Body of pancreas (tissue), 4 donors: ENCODE measurements at regions not wholly inside any gene's neighbourhood (a gene's known extent, or its start where the extent isn't known, plus 50 kb on each side); places are given as distances from the start of the nearest gene placed in this dataset.

Source experiments
- ATAC-seq: fragments of 150-250 bp; one replicate; pipeline ENCODE4 v1.9.1; 2016
- DNase-seq, 4 donors: peaks; one replicate each; pipeline ENCODE4 v3.0.0-alpha.2; 2019
- H3K27ac ChIP-seq, 4 donors: fragments of 200-600 bp; sonication (generic); 1 replicate in 3 of 4; 2 replicates in 1 of 4; pipeline versions ENCODE4 v1.5.1 to v1.6.1; 2016 to 2019; ENCODE audit warnings: mild to moderate bottlenecking in 1 of 4, mixed read lengths in 1 of 4, moderate library complexity in 1 of 4
- H3K27me3 ChIP-seq, 2 donors: fragments of 200-600 bp; sonication (generic); one replicate each; pipeline ENCODE4 v1.6.0; 2016; ENCODE audit warnings: mild to moderate bottlenecking in 1 of 2
- H3K36me3 ChIP-seq, 2 donors: fragments of 200-600 bp; sonication (generic); replicated peaks in 1 of 2; 2 replicates each; pipeline ENCODE4 v1.5.1; 2016; ENCODE audit warnings: low read depth in 2 of 2; ENCODE audit not compliant: insufficient read depth in 1 of 2
- H3K4me1 ChIP-seq: fragments of 200-600 bp; sonication (generic); one replicate; pipeline ENCODE4 v1.6.0; 2016
- H3K4me3 ChIP-seq, 2 donors: fragments of 200-600 bp; sonication (generic); 1 replicate in 1 of 2; 2 replicates in 1 of 2; pipeline ENCODE4 v1.5.1; 2016 to 2019
- H3K9me3 ChIP-seq, 3 donors: fragments of 200-600 bp; sonication (generic); 1 replicate in 2 of 3; 2 replicates in 1 of 3; pipeline ENCODE4 v1.5.1; 2016
- CTCF ChIP-seq, 7 experiments: fragments of 450-650 bp in 4 of 7; fragments of 200-600 bp in 3 of 7; sonication (generic) in 3 of 7; IDR thresholded peaks; one replicate each; pipeline ENCODE4 v1.5.1; 2016 to 2019; ENCODE audit warnings: antibody characterized with exemption in 7 of 7
- POLR2A ChIP-seq, 3 donors: fragments of 450-650 bp; IDR thresholded peaks; one replicate each; pipeline ENCODE4 v1.6.1; 2016; ENCODE audit warnings: antibody characterized with exemption in 3 of 3, mild to moderate bottlenecking in 2 of 3
- WGBS, 2 donors: methylation state at CpG; one replicate each; pipeline ENCODE4 v1.1.5; 2017; 5-methylcytosine and 5-hydroxymethylcytosine counted together
- intact Hi-C: fragments of 100-400 bp; cut with DNase I; formaldehyde crosslinking; loops from one replicate; pipeline ENCODE4 v1.15.1; 2023

- DNase-seq (no peak), ATAC-seq (no peak)
- no peaks in the 10 kb centered on the region for H3K36me3 ChIP-seq
- H3K9me3 ChIP-seq: no peaks in the 10 kb centered on the region
- H3K4me1 ChIP-seq: no peaks in the 10 kb centered on the region
- H3K4me3 ChIP-seq: no peak overlapping the region
- H3K27ac ChIP-seq: no peak overlapping the region
- TF ChIP-seq POLR2A (IDR thresholded peaks at IDR 0.05): no peak
- TF ChIP-seq CTCF (IDR thresholded peaks at IDR 0.05): no peak
- intact Hi-C loops: no loop called here
- WGBS, 2 donors: 70 to 71% methylated on average over 39 to 41 of the region's 42 CpGs
- peaks cover 0 to 6% of the 10 kb centered on the region in 2 donors for H3K27me3 ChIP-seq
Measured at GRCh38 chr18:78857314-78858150, 122.1 kb upstream of the SALL3 start.

GRCh38 chr18:78859686-78860085 lies 119.9 kb upstream of the SALL3 start:
- Histone ChIP-seq H3K27ac (no peak overlapping the region), H3K4me3 (no peak overlapping the region), H3K36me3 (no peaks in the 10 kb centered on the region), H3K27me3 (peaks cover 0 to 6% of the 10 kb centered on the region in 2 donors), H3K9me3 (no peaks in the 10 kb centered on the region), H3K4me1 (no peaks in the 10 kb centered on the region)
- TF ChIP-seq CTCF (IDR thresholded peaks at IDR 0.05) (no peak), POLR2A (IDR thresholded peaks at IDR 0.05) (no peak)
- intact Hi-C loops: no loop called here
- no peak for ATAC-seq
- DNase-seq: no peak
- WGBS, 2 donors: 51 to 52% methylated on average over 11 of the region's 11 CpGs

- no peak for ATAC-seq
- no peaks in the 10 kb centered on the region for H3K4me1 ChIP-seq
- DNase-seq: no peak
- WGBS, 2 donors: 21 to 30% methylated on average over 9 to 11 of the region's 11 CpGs
- no peak overlapping the region for H3K4me3 ChIP-seq
- H3K36me3 ChIP-seq: no peaks in the 10 kb centered on the region
- no peaks in the 10 kb centered on the region for H3K9me3 ChIP-seq
- no peak overlapping the region for H3K27ac ChIP-seq
- intact Hi-C loops: no loop called here
- H3K27me3 ChIP-seq: peaks cover 0 to 6% of the 10 kb centered on the region in 2 donors
- TF ChIP-seq CTCF (IDR thresholded peaks at IDR 0.05) (no peak), POLR2A (IDR thresholded peaks at IDR 0.05) (no peak)
Measured at GRCh38 chr18:78860117-78860516, 119.5 kb upstream of the SALL3 start.

GRCh38 chr18:78861116-78861515 lies 118.5 kb upstream of the SALL3 start:
- ATAC-seq (no peak), DNase-seq (no peak)
- no peaks in the 10 kb centered on the region for H3K36me3 ChIP-seq
- no peak for TF ChIP-seq POLR2A (IDR thresholded peaks at IDR 0.05)
- no peak for TF ChIP-seq CTCF (IDR thresholded peaks at IDR 0.05)
- WGBS, 2 donors: 47 to 48% methylated on average over 11 of the region's 11 CpGs
- peaks cover 0 to 6% of the 10 kb centered on the region in 2 donors for H3K27me3 ChIP-seq
- no peak overlapping the region for H3K4me3 ChIP-seq
- intact Hi-C loops: no loop called here
- H3K27ac ChIP-seq: no peak overlapping the region
- no peaks in the 10 kb centered on the region for H3K4me1 ChIP-seq
- H3K9me3 ChIP-seq: no peaks in the 10 kb centered on the region

- Histone ChIP-seq H3K36me3 (no peaks in the 10 kb centered on the region), H3K27me3 (peaks cover 0 to 6% of the 10 kb centered on the region in 2 donors), H3K27ac (no peak overlapping the region), H3K4me3 (no peak overlapping the region), H3K9me3 (no peaks in the 10 kb centered on the region), H3K4me1 (no peaks in the 10 kb centered on the region)
- intact Hi-C loops: no loop called here
- TF ChIP-seq CTCF (IDR thresholded peaks at IDR 0.05) (no peak), POLR2A (IDR thresholded peaks at IDR 0.05) (no peak)
- no peak for ATAC-seq
- no peak for DNase-seq
- WGBS, 2 donors: 47 to 66% methylated on average over 5 to 7 of the region's 7 CpGs
Measured at GRCh38 chr18:78861706-78862105, 117.9 kb upstream of the SALL3 start.
